ENCODE measurements at regions not wholly inside any gene's neighbourhood (a gene's known extent, or its start where the extent isn't known, plus 50 kb on each side); places are given as distances from the start of the nearest gene placed in this dataset.

GRCh38 chr12:68465227-68465626 lies 133.1 kb upstream of the MDM1 start:
- no peak overlapping the region for H3K4me3 ChIP-seq
- TF ChIP-seq CTCF (IDR thresholded peaks at IDR 0.05), result no peak
- H3K36me3 ChIP-seq, result no peaks in the 10 kb centered on the region
- no peaks in the 10 kb centered on the region for H3K4me1 ChIP-seq
- no peaks in the 10 kb centered on the region for H3K27me3 ChIP-seq
- intact Hi-C loops (cut with DNase I), result no loop called here
- no peak for DNase-seq (ENCODE audit: low spot score in 2 of 2)
- no peaks in the 10 kb centered on the region for H3K9me3 ChIP-seq
- H3K27ac ChIP-seq, result no peak overlapping the region

GRCh38 chr12:68467514-68467913 lies 135.4 kb upstream of the MDM1 start:
- Histone ChIP-seq H3K4me1 (no peaks in the 10 kb centered on the region), H3K27ac (no peak overlapping the region), H3K36me3 (no peaks in the 10 kb centered on the region), H3K27me3 (no peaks in the 10 kb centered on the region), H3K9me3 (no peaks in the 10 kb centered on the region), H3K4me3 (no peak overlapping the region)
- no peak for DNase-seq (ENCODE audit: low spot score in 2 of 2)
- intact Hi-C loops (cut with DNase I), result no loop called here
- no peak for TF ChIP-seq CTCF (IDR thresholded peaks at IDR 0.05)

- Histone ChIP-seq H3K36me3 (no peaks in the 10 kb centered on the region), H3K4me3 (no peak overlapping the region), H3K27ac (no peak overlapping the region), H3K9me3 (no peaks in the 10 kb centered on the region), H3K27me3 (no peaks in the 10 kb centered on the region), H3K4me1 (no peaks in the 10 kb centered on the region)
- intact Hi-C loops (cut with DNase I), result no loop called here
- DNase-seq (ENCODE audit: low spot score in 2 of 2), result no peak
- TF ChIP-seq CTCF (IDR thresholded peaks at IDR 0.05), result no peak
Measured at GRCh38 chr12:68468036-68468435, 135.9 kb upstream of the MDM1 start.

- no peak for DNase-seq (ENCODE audit: low spot score in 2 of 2)
- Histone ChIP-seq H3K27ac (no peak overlapping the region), H3K27me3 (no peaks in the 10 kb centered on the region), H3K4me1 (no peaks in the 10 kb centered on the region), H3K9me3 (no peaks in the 10 kb centered on the region), H3K36me3 (no peaks in the 10 kb centered on the region), H3K4me3 (no peak overlapping the region)
- intact Hi-C loops (cut with DNase I), result no loop called here
- TF ChIP-seq CTCF (IDR thresholded peaks at IDR 0.05), result no peak
Measured at GRCh38 chr12:68469113-68469512, 137.0 kb upstream of the MDM1 start.

- no peak overlapping the region for H3K4me3 ChIP-seq
- intact Hi-C loops (cut with DNase I), result no loop called here
- no peaks in the 10 kb centered on the region for H3K27me3 ChIP-seq
Measured at GRCh38 chr12:68470664-68471328, 138.6 kb upstream of the MDM1 start.

More at GRCh38 chr12:68470664-68471328, 138.6 kb upstream of the MDM1 start:
- TF ChIP-seq CTCF (IDR thresholded peaks at IDR 0.05), result no peak
- Histone ChIP-seq H3K27ac (no peak overlapping the region), H3K36me3 (no peaks in the 10 kb centered on the region), H3K9me3 (no peaks in the 10 kb centered on the region), H3K4me1 (no peaks in the 10 kb centered on the region)
- DNase-seq (ENCODE audit: low spot score in 2 of 2), result no peak
